ENCODE measurements at regions not wholly inside any gene's neighbourhood (a gene's known extent, or its start where the extent isn't known, plus 50 kb on each side); places are given as distances from the start of the nearest gene placed in this dataset.

- DNase-seq, result no peak
Observed at GRCh38 chr18:10182009-10182624, 268.3 kb downstream of the VAPA start.

GRCh38 chr18:10184776-10185175 is 269.7 kb upstream of the APCDD1 start:
- DNase-seq, result no peak

- DNase-seq, result no peak
Observed at GRCh38 chr18:10188971-10189810, 265.2 kb upstream of the APCDD1 start.

- no peak for DNase-seq
Observed at GRCh38 chr18:10190564-10190963, 263.9 kb upstream of the APCDD1 start.

- no peak for DNase-seq
Observed at GRCh38 chr18:10193444-10193843, 261.0 kb upstream of the APCDD1 start.

- no peak for DNase-seq
Observed at GRCh38 chr18:10194592-10194991, 259.8 kb upstream of the APCDD1 start.

- DNase-seq, result no peak
Observed at GRCh38 chr18:10195529-10195928, 258.9 kb upstream of the APCDD1 start.

GRCh38 chr18:10197097-10197496 is 257.3 kb upstream of the APCDD1 start:
- no peak for DNase-seq

GRCh38 chr18:10201226-10201625 is 253.2 kb upstream of the APCDD1 start:
- no peak for DNase-seq

GRCh38 chr18:10201659-10202058 is 252.8 kb upstream of the APCDD1 start:
- no peak for DNase-seq

GRCh38 chr18:10202845-10203321 is 251.6 kb upstream of the APCDD1 start:
- DNase-seq, result no peak

GRCh38 chr18:10205151-10205550 is 249.3 kb upstream of the APCDD1 start:
- no peak for DNase-seq

GRCh38 chr18:10207682-10208345 is 246.6 kb upstream of the APCDD1 start:
- no peak for DNase-seq

- DNase-seq, result no peak
Observed at GRCh38 chr18:10209302-10209701, 245.1 kb upstream of the APCDD1 start.

- DNase-seq, result no peak
Observed at GRCh38 chr18:10210057-10210633, 244.3 kb upstream of the APCDD1 start.

- DNase-seq, result peak in 1 of 5 donors; percentile 74
Observed at GRCh38 chr18:10213526-10213925, 240.9 kb upstream of the APCDD1 start.

- no peak for DNase-seq
Observed at GRCh38 chr18:10215446-10215845, 239.0 kb upstream of the APCDD1 start.

- no peak for DNase-seq
Observed at GRCh38 chr18:10216791-10217190, 237.6 kb upstream of the APCDD1 start.

GRCh38 chr18:10217211-10217610 is 237.2 kb upstream of the APCDD1 start:
- DNase-seq, result no peak

GRCh38 chr18:10225300-10225699 is 229.1 kb upstream of the APCDD1 start:
- DNase-seq, result no peak

- DNase-seq, result no peak
Observed at GRCh38 chr18:10226971-10227370, 227.5 kb upstream of the APCDD1 start.

GRCh38 chr18:10228326-10228725 is 226.1 kb upstream of the APCDD1 start:
- no peak for DNase-seq

GRCh38 chr18:10229458-10229857 is 225.0 kb upstream of the APCDD1 start:
- DNase-seq, result no peak

Data from T-helper 1 cell (primary cell).